Coronary artery (tissue), 2 donors: ENCODE measurements at regions not wholly inside any gene's neighbourhood (a gene's known extent, or its start where the extent isn't known, plus 50 kb on each side); places are given as distances from the start of the nearest gene placed in this dataset.

Experiments used
- DNase-seq: peaks from one replicate; pipeline ENCODE4 v3.0.0-alpha.2; 2017; ENCODE audit warnings: low spot score
- H3K27ac ChIP-seq, 2 donors: fragments of 200-600 bp; sonication (generic); one replicate each; pipeline ENCODE4 v1.5.1; 2016 to 2019
- H3K4me3 ChIP-seq: fragments of 200-600 bp; sonication (generic); 2 replicates; pipeline ENCODE4 v1.5.1; 2016; ENCODE audit warnings: mild to moderate bottlenecking, moderate library complexity
- CTCF ChIP-seq: fragments of 200-600 bp; sonication (generic); IDR thresholded peaks from one replicate; pipeline ENCODE4 v1.5.1; 2019; ENCODE audit warnings: antibody characterized with exemption

- no peak overlapping the region for H3K4me3 ChIP-seq
- no peak for TF ChIP-seq CTCF
- H3K27ac ChIP-seq: no peak overlapping the region
- no peak for DNase-seq
Measured at GRCh38 chr14:53758141-53758540, 198.5 kb downstream of the BMP4 start.

- H3K4me3 ChIP-seq: no peak overlapping the region
- DNase-seq: no peak
- TF ChIP-seq CTCF: no peak
Measured at GRCh38 chr14:53757732-53758131, 198.9 kb downstream of the BMP4 start.

GRCh38 chr14:53751650-53752049, 205.0 kb downstream of the BMP4 start:
- no peak overlapping the region for H3K4me3 ChIP-seq
- no peak overlapping the region for H3K27ac ChIP-seq
- TF ChIP-seq CTCF: no peak
- no peak for DNase-seq

More at GRCh38 chr14:53757732-53758131, 198.9 kb downstream of the BMP4 start:
- no peak overlapping the region for H3K27ac ChIP-seq

GRCh38 chr14:53748691-53749090, 207.9 kb downstream of the BMP4 start:
- no peak for TF ChIP-seq CTCF
- Histone ChIP-seq H3K27ac (no peak overlapping the region), H3K4me3 (no peak overlapping the region)
- no peak for DNase-seq

- DNase-seq: no peak
- no peak overlapping the region for H3K27ac ChIP-seq
- no peak for TF ChIP-seq CTCF
Measured at GRCh38 chr14:53744857-53745256, 211.8 kb downstream of the BMP4 start.

GRCh38 chr14:53743371-53743770, 213.3 kb downstream of the BMP4 start:
- Histone ChIP-seq H3K4me3 (no peak overlapping the region), H3K27ac (no peak overlapping the region)
- no peak for DNase-seq
- TF ChIP-seq CTCF: no peak

More at GRCh38 chr14:53744857-53745256, 211.8 kb downstream of the BMP4 start:
- H3K4me3 ChIP-seq: no peak overlapping the region

GRCh38 chr14:53742233-53742620, 214.4 kb downstream of the BMP4 start:
- no peak for TF ChIP-seq CTCF
- DNase-seq: no peak
- Histone ChIP-seq H3K27ac (no peak overlapping the region), H3K4me3 (no peak overlapping the region)
